ENCODE measurements at regions not wholly inside any gene's neighbourhood (a gene's known extent, or its start where the extent isn't known, plus 50 kb on each side); places are given as distances from the start of the nearest gene placed in this dataset.

DNA sequence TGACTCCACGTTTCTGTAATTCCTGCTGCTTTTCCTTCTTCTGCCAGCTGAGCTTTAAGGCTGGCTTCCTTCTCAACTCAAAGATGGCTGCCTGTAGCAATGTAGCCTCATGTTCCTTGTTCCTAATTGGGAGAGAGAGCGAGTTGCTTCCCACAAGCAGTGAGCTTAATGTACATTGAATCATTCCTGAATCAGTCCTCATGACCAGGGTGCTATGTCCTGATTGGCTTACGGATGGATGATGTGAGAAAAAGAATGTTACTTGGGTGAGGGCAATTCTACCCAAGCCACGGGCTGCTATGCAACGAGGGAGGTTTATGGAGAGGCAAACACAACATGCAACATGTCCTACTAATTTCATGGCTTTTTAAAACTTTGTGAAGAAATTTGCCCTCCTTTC lies 356.2 kb downstream of the RASEF start:
- TF ChIP-seq, protein P1, sequence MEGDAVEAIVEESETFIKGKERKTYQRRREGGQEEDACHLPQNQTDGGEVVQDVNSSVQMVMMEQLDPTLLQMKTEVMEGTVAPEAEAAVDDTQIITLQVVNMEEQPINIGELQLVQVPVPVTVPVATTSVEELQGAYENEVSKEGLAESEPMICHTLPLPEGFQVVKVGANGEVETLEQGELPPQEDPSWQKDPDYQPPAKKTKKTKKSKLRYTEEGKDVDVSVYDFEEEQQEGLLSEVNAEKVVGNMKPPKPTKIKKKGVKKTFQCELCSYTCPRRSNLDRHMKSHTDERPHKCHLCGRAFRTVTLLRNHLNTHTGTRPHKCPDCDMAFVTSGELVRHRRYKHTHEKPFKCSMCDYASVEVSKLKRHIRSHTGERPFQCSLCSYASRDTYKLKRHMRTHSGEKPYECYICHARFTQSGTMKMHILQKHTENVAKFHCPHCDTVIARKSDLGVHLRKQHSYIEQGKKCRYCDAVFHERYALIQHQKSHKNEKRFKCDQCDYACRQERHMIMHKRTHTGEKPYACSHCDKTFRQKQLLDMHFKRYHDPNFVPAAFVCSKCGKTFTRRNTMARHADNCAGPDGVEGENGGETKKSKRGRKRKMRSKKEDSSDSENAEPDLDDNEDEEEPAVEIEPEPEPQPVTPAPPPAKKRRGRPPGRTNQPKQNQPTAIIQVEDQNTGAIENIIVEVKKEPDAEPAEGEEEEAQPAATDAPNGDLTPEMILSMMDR (IDR thresholded peaks at IDR 0.05), result no peak
- TF ChIP-seq POLR2AphosphoS5 (IDR thresholded peaks at IDR 0.05), result no peak

Measured in breast epithelium (tissue), 3 donors.